Epidermal melanocyte (primary cell): ENCODE measurements at regions not wholly inside any gene's neighbourhood (a gene's known extent, or its start where the extent isn't known, plus 50 kb on each side); places are given as distances from the start of the nearest gene placed in this dataset.

Experiments used
- DNase-seq: peaks from one replicate; pipeline ENCODE4 v3.0.0; 2011; ENCODE audit warnings: low spot score; ENCODE audit not compliant: insufficient read length

DNA sequence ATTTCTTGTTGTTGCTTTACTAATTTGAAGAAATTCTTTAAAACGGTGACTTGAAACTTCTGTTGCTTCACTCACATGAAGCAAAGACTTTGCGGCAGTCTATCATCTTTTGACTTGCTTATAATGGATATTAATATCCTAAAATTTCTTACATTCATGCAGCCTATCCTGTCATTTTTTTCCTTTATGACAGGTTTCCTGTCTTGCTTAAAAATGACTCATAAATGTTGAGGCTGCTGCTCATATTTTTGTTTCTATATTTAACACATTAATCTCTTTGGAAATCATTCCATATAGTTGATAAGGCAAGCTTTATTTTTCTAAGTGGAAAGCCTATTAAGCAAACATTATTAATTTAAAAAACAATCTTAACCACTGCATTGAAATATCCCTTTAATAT lies 176.6 kb upstream of the GALNTL6 start:
- DNase-seq, result no peak

DNA sequence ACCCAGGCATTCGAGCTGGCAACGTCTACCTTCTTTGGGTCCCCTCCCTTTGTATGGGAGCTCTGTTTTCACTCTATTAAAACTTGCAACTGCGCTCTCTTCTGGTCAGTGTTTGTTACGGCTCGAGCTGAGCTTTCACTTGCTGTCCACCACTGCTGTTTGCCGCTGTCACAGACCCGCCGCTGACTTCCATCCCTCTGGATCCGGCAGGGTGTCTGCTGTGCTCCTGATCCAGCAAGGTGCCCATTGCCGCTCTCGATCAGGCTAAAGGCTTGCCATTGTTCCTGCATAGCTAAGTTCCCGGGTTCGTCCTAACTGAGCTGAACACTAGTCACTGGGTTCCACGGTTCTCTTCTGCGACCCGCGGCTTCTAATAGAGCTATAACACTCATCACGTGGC lies 183.5 kb upstream of the GALNTL6 start:
- no peak for DNase-seq

DNA sequence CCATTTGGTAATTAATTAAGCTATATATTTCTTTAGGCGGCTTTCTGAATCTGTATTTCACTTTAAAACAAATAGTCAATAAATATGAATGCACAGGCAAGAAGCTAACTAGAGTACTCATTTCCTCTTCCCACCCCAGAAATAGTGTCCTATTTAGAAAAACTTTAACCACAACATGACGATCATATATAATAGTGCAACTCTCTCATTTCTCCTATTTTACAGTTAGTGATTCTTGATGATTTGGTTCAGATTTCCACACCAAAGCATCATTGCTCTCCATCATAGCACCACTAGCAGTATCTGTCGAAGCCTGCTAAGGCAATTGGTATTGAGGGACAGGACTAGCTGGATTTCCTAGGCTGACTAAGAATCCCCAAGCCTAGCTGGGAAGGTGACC lies 184.0 kb upstream of the GALNTL6 start:
- DNase-seq, result no peak

DNA sequence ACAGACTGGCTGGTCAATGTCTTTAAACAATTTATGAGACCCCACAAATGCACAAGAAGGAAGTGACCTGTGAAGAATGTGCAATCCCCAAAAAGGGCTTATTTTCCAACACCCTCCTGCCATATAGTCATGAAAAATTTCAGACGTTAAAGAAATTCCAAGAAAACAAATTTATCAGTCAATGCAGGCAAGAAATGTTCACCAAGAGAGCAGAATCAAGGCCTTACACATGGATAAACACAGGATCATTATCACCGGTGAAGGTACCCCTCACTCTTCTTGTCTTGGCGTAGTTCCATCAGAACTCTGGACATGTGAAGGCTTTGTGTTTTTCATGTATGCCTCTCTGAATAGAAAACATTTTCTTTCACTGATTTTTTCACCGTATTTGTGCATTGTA lies 186.7 kb upstream of the GALNTL6 start:
- no peak for DNase-seq

DNA sequence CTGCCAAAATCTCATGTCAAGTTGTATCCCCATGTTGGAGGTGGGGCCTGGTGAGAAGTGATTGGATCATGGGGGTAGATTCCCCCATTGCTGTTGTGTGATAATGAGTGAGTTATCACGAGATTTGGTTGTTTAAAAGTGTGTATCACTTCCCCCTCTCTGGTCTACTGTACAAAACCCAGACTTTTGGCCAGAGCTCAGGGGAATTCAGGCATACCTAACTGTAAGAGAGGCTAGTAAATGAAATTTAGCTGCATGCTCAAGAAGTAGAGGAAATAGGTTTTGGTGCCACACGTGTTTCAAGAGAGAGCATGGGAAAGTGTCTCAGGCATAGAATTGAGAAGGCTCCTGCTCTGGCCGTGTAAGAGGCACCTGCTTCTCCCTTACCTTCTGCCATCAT lies 190.5 kb upstream of the GALNTL6 start:
- no peak for DNase-seq

DNA sequence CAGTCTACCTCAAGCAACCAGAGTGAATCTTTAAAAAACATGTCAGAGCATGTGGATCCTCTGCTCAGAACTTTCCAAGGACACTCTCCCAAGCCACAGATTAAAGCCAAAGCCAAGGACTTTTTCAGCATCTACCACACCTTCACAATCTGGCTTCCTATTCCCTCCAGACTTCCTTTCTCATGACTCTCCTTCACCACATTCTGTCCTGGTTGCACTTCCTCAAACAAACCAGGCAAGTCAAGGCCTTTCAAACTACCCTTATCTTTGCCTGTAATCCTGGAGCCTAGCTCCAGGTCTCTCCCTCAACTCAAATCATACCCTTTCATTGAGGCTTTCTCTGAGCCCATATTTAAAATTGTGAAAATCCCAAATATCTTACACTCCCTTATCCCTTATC lies 191.6 kb upstream of the GALNTL6 start:
- no peak for DNase-seq

DNA sequence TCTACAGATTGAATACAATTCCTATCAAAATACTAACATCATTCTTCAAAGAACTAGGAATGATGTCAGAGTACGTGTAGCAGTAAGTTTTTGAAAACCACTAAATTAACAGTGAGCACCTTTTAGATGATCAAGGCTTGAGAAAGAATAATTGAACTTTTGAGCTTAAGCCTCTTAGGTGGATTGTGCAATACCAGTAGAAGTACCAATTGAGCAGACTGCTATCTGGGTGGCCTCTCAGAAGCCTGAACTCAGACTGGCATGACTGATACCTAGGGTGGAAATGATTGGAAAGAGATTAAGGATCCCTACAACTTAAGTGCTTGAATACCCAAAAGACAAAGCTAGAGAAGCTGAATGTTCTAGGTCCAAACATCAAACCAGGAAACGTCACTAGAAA lies 200.3 kb upstream of the GALNTL6 start:
- no peak for DNase-seq

DNA sequence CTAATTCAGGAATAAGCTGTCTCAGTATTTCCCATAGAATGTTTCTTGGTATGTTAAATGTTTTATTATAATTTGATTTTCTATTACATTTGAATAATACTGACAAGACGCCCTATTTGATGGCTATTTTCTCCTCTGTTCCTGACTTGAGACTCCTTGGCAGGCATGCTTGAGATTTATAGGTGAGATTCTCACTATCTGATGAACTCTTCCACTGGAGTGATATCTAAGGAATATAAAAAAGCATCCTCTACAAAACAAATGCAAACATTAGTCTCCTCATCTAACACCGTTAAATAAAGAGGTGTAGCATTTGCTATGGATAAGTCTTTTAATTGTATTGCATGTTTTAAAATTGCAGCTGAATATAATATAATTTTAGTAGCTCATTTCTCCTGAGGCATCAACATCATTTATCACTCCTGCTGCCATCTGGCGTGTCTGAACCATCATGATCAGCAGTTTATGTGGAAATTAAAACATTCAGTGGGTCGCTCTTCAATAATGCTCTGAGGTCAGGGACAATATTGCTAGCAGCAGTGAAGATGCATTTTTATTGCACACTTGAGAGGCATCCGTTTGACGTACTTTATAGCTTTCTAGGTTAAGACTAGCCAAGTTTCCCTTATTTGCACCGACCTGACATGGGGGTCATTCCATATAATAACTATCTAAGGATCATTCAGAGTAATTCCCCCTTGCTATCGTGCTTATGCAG lies 210.4 kb upstream of the GALNTL6 start:
- no peak for DNase-seq

DNA sequence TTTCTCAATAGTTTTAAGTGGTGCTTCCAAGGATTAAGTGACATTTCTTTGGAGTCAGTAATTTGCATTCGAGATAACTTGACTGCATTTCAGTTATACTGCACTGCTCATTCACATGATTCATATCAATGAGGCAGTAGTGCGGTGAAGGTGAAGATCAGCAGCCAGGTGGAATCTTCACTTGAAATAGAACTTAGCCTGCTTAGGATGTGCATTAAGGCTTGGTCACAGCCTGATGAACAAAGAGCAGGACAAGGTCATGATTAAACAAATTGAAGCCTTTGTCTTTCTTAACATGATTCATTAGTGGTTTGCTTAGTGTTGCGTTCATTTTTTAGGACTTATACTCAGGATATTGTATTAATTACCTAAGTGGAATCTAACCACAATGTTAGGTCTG lies 212.1 kb upstream of the GALNTL6 start:
- no peak for DNase-seq

DNA sequence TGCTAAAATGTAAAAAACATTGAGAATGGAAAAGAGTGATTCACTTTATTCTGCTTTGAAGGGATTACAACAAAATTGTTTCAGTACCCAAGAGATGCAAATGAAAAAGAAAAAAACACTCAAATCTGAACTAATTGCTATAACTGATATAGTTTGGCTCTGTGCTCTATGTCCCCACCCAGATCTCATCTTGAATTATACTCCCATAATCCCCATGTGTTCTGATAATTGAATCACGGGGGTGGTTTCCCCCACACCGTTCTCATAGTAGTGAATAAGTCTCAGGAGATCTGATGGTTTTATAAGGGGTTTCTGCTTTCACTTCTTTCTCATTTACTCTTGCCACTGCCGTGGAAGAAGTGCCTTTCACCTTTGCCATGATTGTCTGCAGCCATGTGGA lies 213.6 kb upstream of the GALNTL6 start:
- no peak for DNase-seq

DNA sequence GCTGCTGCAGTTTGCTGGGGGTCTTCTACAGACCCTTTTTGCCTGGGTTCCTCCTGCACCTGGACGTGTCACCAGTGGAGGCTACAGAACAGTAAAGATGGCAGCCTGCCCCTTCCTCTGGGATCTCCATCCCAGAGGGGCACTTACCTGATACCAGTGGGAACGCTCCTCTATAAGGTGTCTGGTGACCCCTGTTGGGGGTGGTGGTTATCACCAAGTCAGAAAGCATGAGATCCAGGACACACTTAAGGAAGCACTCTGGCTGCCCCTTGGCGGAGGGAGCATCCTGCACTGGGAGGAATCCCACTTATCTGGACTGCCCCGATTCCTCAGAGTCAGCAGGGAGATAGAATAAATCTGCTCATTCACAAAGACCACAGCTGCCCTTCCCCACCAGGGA lies 218.9 kb upstream of the GALNTL6 start:
- DNase-seq, result no peak

DNA sequence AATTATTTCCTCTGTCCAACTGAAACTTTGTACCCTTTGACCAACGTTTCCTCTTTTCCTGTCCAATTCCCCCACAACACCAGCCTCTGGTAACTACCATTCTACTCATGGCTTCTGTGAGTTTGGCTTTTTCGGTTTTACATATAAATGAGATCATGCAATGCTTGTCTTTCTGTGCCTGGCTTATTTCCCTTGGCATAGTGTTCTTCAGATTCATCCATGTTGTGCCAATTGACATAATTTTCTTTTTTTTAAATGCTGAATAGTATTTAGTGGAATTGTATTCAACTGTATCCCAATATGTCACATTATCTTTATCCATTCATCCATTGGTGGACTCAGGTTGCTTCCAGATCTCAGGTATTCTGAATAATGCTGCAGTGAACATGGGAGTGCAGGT lies 222.5 kb upstream of the GALNTL6 start:
- no peak for DNase-seq

DNA sequence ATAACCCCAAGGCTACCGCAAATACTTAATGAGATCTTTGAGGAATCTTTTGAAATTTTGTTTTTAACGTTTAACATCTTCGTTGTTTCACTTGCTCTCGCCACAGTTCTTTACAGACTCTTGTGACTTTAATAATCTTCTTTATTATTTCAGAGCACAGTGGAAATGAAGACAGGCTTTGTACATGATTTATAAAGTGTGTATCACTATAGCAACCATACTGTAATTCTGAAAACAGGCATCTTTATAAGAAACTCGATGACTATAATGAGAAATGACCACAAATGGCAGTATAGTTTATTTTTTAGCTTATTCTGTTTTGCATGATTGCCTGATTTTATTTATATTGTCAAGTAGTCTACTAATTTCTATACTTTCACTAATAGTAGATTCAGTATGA lies 224.4 kb upstream of the GALNTL6 start:
- no peak for DNase-seq

DNA sequence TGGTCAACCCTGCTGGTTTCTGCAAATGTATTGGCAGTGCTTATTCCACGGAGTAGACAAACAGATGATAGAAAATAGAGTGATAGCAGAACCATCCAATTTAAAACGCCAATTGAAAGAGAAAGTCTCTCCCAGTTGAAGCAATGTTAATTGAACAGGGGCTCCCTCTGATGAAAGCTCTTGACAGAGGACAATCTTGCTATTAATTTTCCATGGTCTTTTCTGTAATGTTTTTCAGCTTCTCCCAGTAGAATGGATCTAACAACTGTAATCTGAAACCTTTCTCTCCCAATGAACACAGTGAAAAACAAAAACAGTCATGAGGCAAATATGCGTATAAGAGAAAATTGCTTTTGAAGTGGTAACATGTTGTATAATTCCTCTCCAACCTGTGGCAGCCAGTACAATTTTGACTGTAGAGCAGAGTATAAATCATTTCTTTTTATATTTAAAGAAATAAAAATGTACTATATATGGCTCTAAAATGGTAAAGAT lies 225.1 kb upstream of the GALNTL6 start:
- no peak for DNase-seq

DNA sequence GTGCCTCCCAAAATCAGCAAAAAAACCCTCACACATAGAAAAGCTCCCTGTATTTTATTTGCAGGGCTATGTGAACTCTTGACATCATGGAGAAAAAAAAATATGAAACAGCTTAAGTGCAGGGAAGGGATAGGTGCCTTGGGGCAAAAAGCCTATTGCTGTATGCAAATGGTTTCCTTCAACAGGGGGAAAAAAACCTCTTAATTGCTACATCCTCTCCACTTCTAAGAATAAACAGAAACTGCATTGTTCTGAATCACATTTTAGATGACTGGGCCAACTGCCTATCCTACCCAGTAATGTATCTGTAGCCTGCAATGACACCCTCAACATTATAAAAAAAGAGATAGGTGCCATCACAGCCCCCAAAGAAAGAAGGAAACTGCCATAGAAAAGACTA lies 229.4 kb upstream of the GALNTL6 start:
- no peak for DNase-seq

DNA sequence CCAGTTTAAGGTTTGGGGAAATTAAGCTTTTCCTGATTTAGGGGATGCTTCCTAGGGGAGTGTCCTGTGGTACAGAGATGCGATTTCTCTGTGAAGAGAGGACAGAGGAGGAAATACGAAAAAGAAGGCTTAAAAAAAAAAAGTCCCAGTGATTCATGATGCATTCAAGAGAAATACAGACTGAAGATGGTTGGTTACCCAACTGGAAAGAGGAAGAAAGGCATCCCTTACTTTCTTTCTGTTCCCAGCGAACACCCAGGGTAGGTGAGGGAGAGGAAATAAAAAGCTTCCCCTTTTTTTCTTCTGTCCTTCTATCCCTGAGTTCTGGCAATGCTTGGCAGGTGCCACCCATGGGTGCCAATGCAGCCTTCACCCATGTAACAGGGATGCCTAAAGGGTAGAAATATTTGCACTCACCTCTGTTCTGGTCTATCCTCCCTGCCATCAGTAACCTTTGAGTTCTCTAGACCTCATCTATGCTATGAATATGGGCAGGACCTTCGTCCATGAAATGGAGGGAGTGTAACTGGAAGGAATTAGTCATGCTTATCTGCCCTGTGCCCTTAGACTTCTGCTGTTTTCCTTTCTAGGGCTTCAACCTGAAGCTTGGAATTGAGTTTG lies 230.1 kb upstream of the GALNTL6 start:
- no peak for DNase-seq

DNA sequence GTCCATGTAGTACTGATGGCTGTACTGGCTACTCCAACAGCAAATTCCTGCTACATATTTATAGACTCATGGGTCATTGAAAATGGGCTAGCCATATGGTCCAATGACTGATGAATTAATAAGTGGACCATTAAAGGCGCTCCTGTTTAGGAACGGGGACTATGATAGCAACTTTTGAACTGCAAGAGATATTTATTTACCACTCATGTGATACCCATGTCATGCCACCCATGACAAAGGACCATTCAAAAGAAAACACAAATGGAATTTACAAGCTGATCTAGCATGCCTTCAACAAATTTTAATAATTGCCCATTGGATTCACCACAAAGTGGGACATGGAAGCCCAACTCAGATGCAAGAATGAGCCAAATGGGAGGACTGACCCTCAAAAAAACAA lies 240.0 kb upstream of the GALNTL6 start:
- DNase-seq, result no peak

DNA sequence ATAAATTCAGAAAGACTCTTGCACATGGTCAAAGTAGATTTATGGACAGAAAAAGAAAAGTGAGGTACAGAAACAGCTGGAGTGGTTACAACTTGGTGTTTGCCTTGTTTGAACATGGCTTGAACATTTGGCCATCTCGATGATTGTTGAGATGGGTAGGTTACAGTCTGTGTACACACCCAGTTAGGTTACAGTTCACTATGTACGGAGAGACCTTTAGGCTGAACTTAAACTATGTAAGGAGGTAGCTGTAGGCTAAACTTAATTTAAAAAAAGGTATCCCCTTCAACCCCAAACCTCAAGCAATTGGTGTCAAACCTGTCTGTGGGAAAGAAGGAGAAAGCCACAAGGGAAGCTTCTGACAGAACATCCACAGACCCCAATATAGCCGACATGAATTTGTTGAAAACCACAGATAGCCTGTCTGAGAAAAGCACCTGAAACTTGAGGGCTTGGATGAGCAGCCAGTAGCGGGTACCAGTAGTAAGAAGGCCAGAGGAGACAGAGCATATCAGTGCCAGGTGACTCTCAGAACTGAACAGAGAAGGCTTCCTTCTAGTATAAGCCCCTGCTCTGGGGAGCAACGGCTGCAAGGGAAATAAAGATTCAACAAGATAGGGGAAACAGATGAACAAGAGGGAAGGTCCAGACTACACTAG lies 247.9 kb upstream of the GALNTL6 start:
- no peak for DNase-seq

DNA sequence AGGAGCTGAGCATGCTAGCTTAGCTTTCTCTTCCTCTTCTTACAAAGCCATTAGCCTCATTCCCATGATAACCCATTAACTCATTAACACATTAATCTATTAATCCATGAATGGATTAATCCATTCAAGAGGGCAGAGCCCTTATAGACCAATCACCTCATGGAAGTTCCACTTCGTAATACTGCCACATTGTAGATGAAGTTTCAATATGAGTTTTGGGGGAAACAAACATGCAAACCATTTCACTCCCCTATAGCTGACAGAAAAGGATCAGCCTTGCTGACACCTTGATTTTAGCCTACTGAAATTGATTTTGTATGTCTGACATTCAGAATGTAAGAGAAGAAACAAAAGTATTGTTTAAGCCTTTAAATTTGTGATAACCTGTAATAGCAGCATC lies 251.8 kb upstream of the GALNTL6 start:
- no peak for DNase-seq

DNA sequence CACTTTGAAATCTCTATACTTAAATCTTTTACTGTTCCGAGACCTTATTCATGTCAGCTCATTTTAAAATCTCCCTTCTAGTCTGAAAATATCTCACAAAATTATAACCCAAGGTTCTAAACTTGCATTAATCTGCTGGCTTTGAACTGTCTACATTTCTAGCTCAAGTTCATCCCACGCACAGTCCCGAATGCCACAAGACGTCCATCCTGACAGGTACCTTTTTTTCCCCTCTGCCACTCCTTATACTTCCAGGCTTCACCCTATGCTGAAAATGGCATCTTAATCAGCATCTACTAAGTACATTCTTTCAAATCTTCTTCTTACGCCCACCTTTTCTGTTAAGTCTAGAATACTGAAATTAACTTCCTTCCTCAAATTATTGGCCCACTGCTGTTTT lies 259.2 kb upstream of the GALNTL6 start:
- DNase-seq, result no peak

DNA sequence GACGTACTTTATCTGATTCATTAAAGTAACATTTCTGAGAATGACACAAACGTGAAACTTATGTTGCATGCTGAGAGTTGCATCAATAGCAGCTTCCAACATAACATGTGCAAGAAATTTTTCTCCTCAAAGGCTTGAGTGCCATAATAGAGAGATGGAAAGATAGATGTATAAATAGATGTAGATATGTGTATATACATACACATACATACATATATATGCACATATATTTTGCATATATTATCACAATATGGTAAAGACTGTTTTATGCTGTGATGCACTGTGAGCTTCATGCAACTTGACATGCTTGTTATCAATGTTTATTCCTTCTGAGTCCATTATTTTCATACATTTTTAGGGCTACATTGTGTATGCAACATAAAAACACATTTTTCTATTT lies 270.6 kb upstream of the GALNTL6 start:
- DNase-seq, result no peak

DNA sequence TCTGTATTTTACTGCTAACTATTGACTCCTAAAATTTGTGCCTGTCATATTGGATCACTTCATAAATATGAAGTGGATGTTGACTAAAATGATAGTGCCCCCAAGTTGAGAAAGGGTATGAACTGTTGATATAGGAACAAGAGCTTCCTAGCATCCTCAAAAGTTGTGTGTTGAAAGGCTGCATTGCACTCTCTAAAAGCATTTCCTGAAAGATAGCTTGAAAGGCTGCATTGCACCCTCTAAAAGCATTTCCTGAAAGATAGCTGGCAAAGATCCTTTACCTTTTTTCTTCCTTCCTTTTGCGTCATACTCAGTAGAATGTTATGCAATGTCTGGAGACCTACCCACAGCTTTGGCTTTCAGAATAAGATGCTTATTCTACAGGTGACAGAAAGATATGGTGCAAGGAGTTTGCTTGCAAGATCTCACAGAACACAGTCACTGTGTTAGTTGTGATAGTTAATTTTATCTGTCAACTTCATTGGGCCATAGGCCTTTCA lies 274.6 kb upstream of the GALNTL6 start:
- no peak for DNase-seq

DNA sequence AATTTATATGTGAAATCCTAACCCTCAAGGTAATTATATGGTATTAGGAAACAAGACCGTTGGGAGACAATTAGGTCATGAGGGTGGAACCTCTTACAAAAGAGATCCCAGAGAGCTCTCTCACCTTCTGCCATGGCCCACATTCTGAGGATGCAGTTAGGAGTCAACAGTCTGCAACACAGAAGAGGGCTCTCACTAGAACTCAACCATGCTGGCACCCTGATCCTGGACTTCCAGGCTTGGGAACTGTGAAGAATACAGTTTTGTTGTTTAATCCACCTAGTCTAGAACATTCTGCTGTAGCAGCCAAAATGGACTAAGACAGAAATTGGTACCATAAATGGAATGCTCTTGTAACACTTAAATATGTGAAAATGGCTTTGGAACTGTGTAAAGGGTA lies 278.8 kb upstream of the GALNTL6 start:
- DNase-seq, result no peak
